H9 (cell line): ENCODE measurements at regions not wholly inside any gene's neighbourhood (a gene's known extent, or its start where the extent isn't known, plus 50 kb on each side); places are given as distances from the start of the nearest gene placed in this dataset.

Experiments used
- DNase-seq: peaks from one replicate; pipeline ENCODE4 v3.0.0-alpha.2; 2017
- H2AFZ ChIP-seq: one replicate; pipeline ENCODE4 v1.6.1; 2013; ENCODE audit warnings: mild to moderate bottlenecking, low read length, control low read depth, moderate library complexity
- H2AK5ac ChIP-seq: 2 replicates; pipeline ENCODE4 v1.6.1; 2013; ENCODE audit warnings: low read length, control low read depth, mixed read lengths; ENCODE audit not compliant: insufficient read length
- H2BK120ac ChIP-seq: one replicate; pipeline ENCODE4 v1.6.1; 2013; ENCODE audit warnings: low read depth, mild to moderate bottlenecking, low read length, control low read depth, inconsistent platforms; ENCODE audit not compliant: poor library complexity, severe bottlenecking
- H2BK12ac ChIP-seq: 2 replicates; pipeline ENCODE4 v1.6.1; 2013; ENCODE audit warnings: low read length, control low read depth, mixed read lengths, low read depth; ENCODE audit not compliant: insufficient read length
- H2BK15ac ChIP-seq: 2 replicates; pipeline ENCODE4 v1.6.1; 2013; ENCODE audit warnings: low read depth, low read length, control low read depth
- H2BK20ac ChIP-seq: one replicate; pipeline ENCODE4 v1.6.1; 2013; ENCODE audit warnings: low read depth, mild to moderate bottlenecking, low read length, control low read depth, inconsistent platforms; ENCODE audit not compliant: poor library complexity, severe bottlenecking
- H2BK5ac ChIP-seq: 2 replicates; pipeline ENCODE4 v1.6.1; 2013; ENCODE audit warnings: low read length, control low read depth, mixed read lengths; ENCODE audit not compliant: insufficient read length
- H3K14ac ChIP-seq: 2 replicates; pipeline ENCODE4 v1.6.1; 2013; ENCODE audit warnings: low read length, control low read depth; ENCODE audit not compliant: insufficient read depth
- H3K18ac ChIP-seq: 2 replicates; pipeline ENCODE4 v1.6.1; 2013; ENCODE audit warnings: low read depth, mild to moderate bottlenecking, mixed read lengths, low read length, control low read depth; ENCODE audit not compliant: insufficient read length
- H3K23ac ChIP-seq: 2 replicates; pipeline ENCODE4 v1.6.1; 2013; ENCODE audit warnings: low read length, control low read depth, mixed read lengths, low read depth; ENCODE audit not compliant: insufficient read length
- H3K23me2 ChIP-seq: 2 replicates; pipeline ENCODE4 v1.6.1; 2013; ENCODE audit warnings: low read depth, mild to moderate bottlenecking, mixed read lengths, low read length, control low read depth; ENCODE audit not compliant: insufficient read length, poor library complexity, severe bottlenecking
- H3K27ac ChIP-seq: 2 replicates; pipeline ENCODE4 v1.5.1; 2013; ENCODE audit warnings: low read length, control low read depth, mixed read lengths, low read depth; ENCODE audit not compliant: insufficient read length
- H3K27me3 ChIP-seq: 2 replicates; pipeline ENCODE4 v1.6.1; 2013; ENCODE audit warnings: low read length, control low read depth, inconsistent platforms; ENCODE audit not compliant: insufficient read depth
- H3K4ac ChIP-seq: 2 replicates; pipeline ENCODE4 v1.6.1; 2013; ENCODE audit warnings: low read depth, mild to moderate bottlenecking, control low read depth, inconsistent platforms, low read length, moderate library complexity
- H3K4me1 ChIP-seq: 2 replicates; pipeline ENCODE4 v1.6.1; 2013; ENCODE audit warnings: low read length, control low read depth, inconsistent platforms; ENCODE audit not compliant: insufficient read depth
- H3K4me2 ChIP-seq: 2 replicates; pipeline ENCODE4 v1.6.1; 2013; ENCODE audit warnings: low read length, control low read depth, mixed read lengths; ENCODE audit not compliant: insufficient read length, insufficient read depth
- H3K56ac ChIP-seq: 2 replicates; pipeline ENCODE4 v1.6.1; 2013; ENCODE audit warnings: low read depth, mild to moderate bottlenecking, mixed read lengths, low read length, control low read depth; ENCODE audit not compliant: insufficient read length
- H3K79me1 ChIP-seq: 2 replicates; pipeline ENCODE4 v1.6.1; 2013; ENCODE audit warnings: low read depth, mild to moderate bottlenecking, moderate library complexity, low read length, control low read depth, inconsistent platforms; ENCODE audit not compliant: insufficient read depth, poor library complexity, severe bottlenecking
- H3K79me2 ChIP-seq: 2 replicates; pipeline ENCODE4 v1.6.1; 2013; ENCODE audit warnings: low read length, control low read depth, inconsistent platforms; ENCODE audit not compliant: insufficient read depth
- H3K9ac ChIP-seq: 2 replicates; pipeline ENCODE4 v1.6.1; 2013; ENCODE audit warnings: low read length, control low read depth, mixed read lengths; ENCODE audit not compliant: insufficient read length; ENCODE audit errors: extremely low read depth
- H3K9me3 ChIP-seq: one replicate; pipeline ENCODE4 v1.6.1; 2013; ENCODE audit warnings: low read depth, low read length, inconsistent platforms; ENCODE audit not compliant: control insufficient read depth
- H3T11ph ChIP-seq: one replicate; pipeline ENCODE4 v1.6.1; 2013; ENCODE audit warnings: mild to moderate bottlenecking, low read length, control low read depth, inconsistent platforms
- H4K20me1 ChIP-seq: one replicate; pipeline ENCODE4 v1.6.1; 2013; ENCODE audit not compliant: control insufficient read depth, insufficient read length, insufficient read depth
- H4K5ac ChIP-seq: 2 replicates; pipeline ENCODE4 v1.6.1; 2013; ENCODE audit warnings: low read depth, mild to moderate bottlenecking, mixed read lengths, low read length, control low read depth; ENCODE audit not compliant: insufficient read length
- H4K8ac ChIP-seq: replicated peaks from 2 replicates; pipeline ENCODE4 v1.6.1; 2013; ENCODE audit warnings: low read length, control low read depth, mixed read lengths, low read depth; ENCODE audit not compliant: insufficient read length
- H4K91ac ChIP-seq: 2 replicates; pipeline ENCODE4 v1.6.1; 2013; ENCODE audit warnings: low read depth, mild to moderate bottlenecking, moderate library complexity, mixed read lengths, low read length, control low read depth; ENCODE audit not compliant: insufficient read length
- H3K27ac Mint-ChIP-seq, 3 experiments: 2 replicates in 2 of 3; 3 replicates in 1 of 3; pipeline ENCODE4 v1.8.0; 2020 to 2021; ENCODE audit warnings: mixed read lengths in 3 of 3, mild to moderate bottlenecking in 1 of 3, moderate library complexity in 1 of 3
- H3K27me3 Mint-ChIP-seq: 2 replicates; pipeline ENCODE4 v1.8.0; 2021; ENCODE audit warnings: low read depth, mild to moderate bottlenecking, moderate library complexity, mixed read lengths
- H3K36me3 Mint-ChIP-seq, 3 experiments: 2 replicates in 2 of 3; 3 replicates in 1 of 3; pipeline ENCODE4 v1.8.0; 2020 to 2021; ENCODE audit warnings: low read depth in 3 of 3, mixed read lengths in 3 of 3; ENCODE audit not compliant: insufficient read depth in 1 of 3
- H3K4me1 Mint-ChIP-seq, 2 experiments: 2 replicates each; pipeline ENCODE4 v1.8.0; 2020; ENCODE audit warnings: mixed read lengths in 2 of 2
- H3K4me3 Mint-ChIP-seq, 2 experiments: 2 replicates in 1 of 2; 3 replicates in 1 of 2; pipeline ENCODE4 v1.8.0; 2020 to 2021; ENCODE audit warnings: mild to moderate bottlenecking in 2 of 2, mixed read lengths in 2 of 2, moderate library complexity in 1 of 2
- H3K9me3 Mint-ChIP-seq, 2 experiments: 2 replicates in 1 of 2; 3 replicates in 1 of 2; pipeline ENCODE4 v1.8.0; 2020; ENCODE audit warnings: mild to moderate bottlenecking in 2 of 2, mixed read lengths in 2 of 2, moderate library complexity in 1 of 2
- CTCF ChIP-seq: fragments of 200-600 bp; sonication (generic); conservative IDR thresholded peaks from 3 replicates; pipeline ENCODE4 v1.8.0; 2021; ENCODE audit warnings: antibody characterized with exemption, mild to moderate bottlenecking
- WGBS: extraction: QIAGEN DNeasy Blood & Tissue Kit; methylation state at CpG from one replicate; pipeline ENCODE4 v1.1.7; 2013; ENCODE audit warnings: missing lambda C conversion rate, low lambda C conversion rate, mixed read lengths; ENCODE audit not compliant: insufficient read length; ENCODE audit errors: extremely low coverage; 5-methylcytosine and 5-hydroxymethylcytosine counted together

- Histone ChIP-seq H3K9ac (no peak overlapping the region), H3K4me1 (no peaks in the 10 kb centered on the region), H4K8ac (no peak overlapping the region), H3K4ac (no peak overlapping the region), H3K27ac (no peak overlapping the region), H3K79me1 (no peaks in the 10 kb centered on the region), H3K9me3 (no peaks in the 10 kb centered on the region), H2BK120ac (no peak overlapping the region), H3K14ac (no peak overlapping the region), H3K18ac (no peak overlapping the region), H4K5ac (no peak overlapping the region), H3K23me2 (no peaks in the 10 kb centered on the region), H2BK5ac (no peak overlapping the region), H2BK15ac (no peak overlapping the region), H3T11ph (no peak overlapping the region), H3K56ac (no peak overlapping the region), H4K91ac (no peak overlapping the region), H3K4me2 (no peak overlapping the region), H2AK5ac (no peak overlapping the region), H2BK12ac (no peak overlapping the region), H3K27me3 (no peaks in the 10 kb centered on the region), H2BK20ac (no peak overlapping the region), H3K23ac (no peak overlapping the region), H4K20me1 (no peaks in the 10 kb centered on the region), H2AFZ (no peak overlapping the region), H3K79me2 (no peaks in the 10 kb centered on the region)
- Mint-ChIP-seq H3K9me3 (no peaks in the 10 kb centered on the region), H3K36me3 (no peaks in the 10 kb centered on the region; a peak in 1 of 7 replicates), H3K4me3 (no peak overlapping the region), H3K27ac (no peak overlapping the region), H3K4me1 (peaks cover 5 to 7% of the 10 kb centered on the region in 2 experiments; a peak in 3 of 4 replicates), H3K27me3 (no peaks in the 10 kb centered on the region)
- no peak for DNase-seq
- TF ChIP-seq CTCF: no peak
- no CpG with 5 or more reads among the region's 3 CpGs for WGBS
Measured at GRCh38 chr10:59582780-59583179, 126.9 kb downstream of the SLC16A9 start.
